Fibroblast of skin of left biceps (primary cell): ENCODE measurements at regions not wholly inside any gene's neighbourhood (a gene's known extent, or its start where the extent isn't known, plus 50 kb on each side); places are given as distances from the start of the nearest gene placed in this dataset.
"Not testable (repeated sequence)": the region's sequence is repeated elsewhere in the genome, so short reads cannot be mapped to it uniquely, and the experiment has no call there.

Experiments
- DNase-seq, 2 experiments: peaks; one replicate each; pipeline ENCODE4 v3.0.0-alpha.2; 2013; ENCODE audit warnings: low read depth in 2 of 2

GRCh38 chr4:156109087-156109486, 155.4 kb upstream of the CTSO start:
- not testable (repeated sequence) for DNase-seq

- DNase-seq: no peak
These were observed 149.6 kb upstream of the CTSO start for GRCh38 chr4:156103311-156103710.

- DNase-seq: no peak
These were observed 148.7 kb upstream of the CTSO start for GRCh38 chr4:156102411-156102810.

- DNase-seq: no peak
These were observed 147.9 kb upstream of the CTSO start for GRCh38 chr4:156101571-156101970.

GRCh38 chr4:156100651-156101050, 147.0 kb upstream of the CTSO start:
- no peak for DNase-seq

- DNase-seq: no peak
These were observed 145.1 kb upstream of the CTSO start for GRCh38 chr4:156098805-156099204.

GRCh38 chr4:156085100-156085499, 131.4 kb upstream of the CTSO start:
- no peak for DNase-seq

GRCh38 chr4:156084373-156084772, 130.7 kb upstream of the CTSO start:
- no peak for DNase-seq

- no peak for DNase-seq
These were observed 120.3 kb upstream of the CTSO start for GRCh38 chr4:156073976-156074375.

- DNase-seq: no peak
These were observed 107.0 kb upstream of the CTSO start for GRCh38 chr4:156060661-156061060.

GRCh38 chr4:156053174-156053573, 99.5 kb upstream of the CTSO start:
- no peak for DNase-seq

- DNase-seq: no peak
These were observed 98.5 kb upstream of the CTSO start for GRCh38 chr4:156052116-156052515.

GRCh38 chr4:156038772-156039171, 85.1 kb upstream of the CTSO start:
- DNase-seq: no peak

GRCh38 chr4:156036496-156036895, 82.8 kb upstream of the CTSO start:
- no peak for DNase-seq

GRCh38 chr4:156029691-156030090, 76.0 kb upstream of the CTSO start:
- no peak for DNase-seq

- no peak for DNase-seq
These were observed 67.6 kb upstream of the CTSO start for GRCh38 chr4:156021298-156021697.

- DNase-seq: no peak
These were observed 65.6 kb upstream of the CTSO start for GRCh38 chr4:156019246-156019645.

- no peak for DNase-seq
These were observed 64.7 kb upstream of the CTSO start for GRCh38 chr4:156018383-156018782.

- DNase-seq: no peak
These were observed 62.1 kb upstream of the CTSO start for GRCh38 chr4:156015781-156016180.

GRCh38 chr4:156006192-156006591, 52.5 kb upstream of the CTSO start:
- DNase-seq: no peak
